GM23248 (cell line): ENCODE measurements at regions not wholly inside any gene's neighbourhood (a gene's known extent, or its start where the extent isn't known, plus 50 kb on each side); places are given as distances from the start of the nearest gene placed in this dataset.

Experiments
- DNase-seq: peaks from one replicate; pipeline ENCODE4 v3.0.0-alpha.2; 2015
- H2AFZ ChIP-seq: fragments of 200-600 bp; sonication (generic); 2 replicates; pipeline ENCODE4 v1.6.1; 2016; ENCODE audit warnings: antibody characterized with exemption
- H3F3A ChIP-seq: fragments of 200-600 bp; sonication (generic); 2 replicates; pipeline ENCODE4 v1.6.1; 2016; ENCODE audit warnings: mild to moderate bottlenecking, antibody characterized with exemption, mixed run types; ENCODE audit not compliant: insufficient read depth
- H3K27ac ChIP-seq: fragments of 200-600 bp; sonication (generic); 2 replicates; pipeline ENCODE4 v1.5.1; 2016; ENCODE audit warnings: mild to moderate bottlenecking
- H3K27me3 ChIP-seq: fragments of 200-600 bp; sonication (generic); replicated peaks from 2 replicates; pipeline ENCODE4 v1.6.1; 2016; ENCODE audit warnings: mild to moderate bottlenecking; ENCODE audit not compliant: insufficient read depth
- H3K36me3 ChIP-seq: fragments of 200-600 bp; sonication (generic); 2 replicates; pipeline ENCODE4 v1.6.1; 2016; ENCODE audit warnings: low read depth, mild to moderate bottlenecking
- H3K4me1 ChIP-seq: fragments of 200-600 bp; sonication (generic); 2 replicates; pipeline ENCODE4 v1.6.1; 2016; ENCODE audit warnings: mild to moderate bottlenecking; ENCODE audit not compliant: insufficient read depth
- H3K4me2 ChIP-seq: fragments of 200-600 bp; sonication (generic); one replicate; pipeline ENCODE4 v1.6.1; 2016; ENCODE audit warnings: mild to moderate bottlenecking; ENCODE audit not compliant: unreplicated experiment
- H3K4me3 ChIP-seq: fragments of 200-600 bp; sonication (generic); 2 replicates; pipeline ENCODE4 v1.5.1; 2016; ENCODE audit warnings: mild to moderate bottlenecking
- H3K79me2 ChIP-seq: fragments of 200-600 bp; sonication (generic); 2 replicates; pipeline ENCODE4 v1.6.1; 2016; ENCODE audit warnings: mild to moderate bottlenecking; ENCODE audit not compliant: insufficient read depth
- H3K9ac ChIP-seq: fragments of 200-600 bp; sonication (generic); 2 replicates; pipeline ENCODE4 v1.6.1; 2016; ENCODE audit warnings: mild to moderate bottlenecking
- H3K9me2 ChIP-seq: fragments of 200-600 bp; sonication (generic); 2 replicates; pipeline ENCODE4 v1.6.1; 2016; ENCODE audit warnings: mixed run types, mild to moderate bottlenecking, moderate library complexity; ENCODE audit not compliant: insufficient read depth
- H3K9me3 ChIP-seq: fragments of 200-600 bp; sonication (generic); one replicate; pipeline ENCODE4 v1.6.1; 2017; ENCODE audit warnings: low read depth
- H4K20me1 ChIP-seq: fragments of 200-600 bp; sonication (generic); 2 replicates; pipeline ENCODE4 v1.6.0; 2016; ENCODE audit not compliant: insufficient read depth
- EZH2 ChIP-seq: fragments of 200-600 bp; sonication (generic); IDR thresholded peaks from 2 replicates; pipeline ENCODE4 v1.6.1; 2018; ENCODE audit warnings: antibody characterized with exemption, mild to moderate bottlenecking; ENCODE audit not compliant: insufficient read depth, poor library complexity, severe bottlenecking
- EZH2phosphoT487 ChIP-seq: fragments of 200-600 bp; sonication (generic); IDR thresholded peaks from 2 replicates; pipeline ENCODE4 v1.6.1; 2018; ENCODE audit warnings: antibody characterized with exemption, moderate library complexity, mild to moderate bottlenecking, low read depth; ENCODE audit not compliant: insufficient read depth
- WGBS, 2 experiments: methylation state at CpG; one replicate each; pipeline ENCODE4 v1.1.6; 2015 to 2017; ENCODE audit warnings: low lambda C conversion rate in 2 of 2, low coverage in 1 of 2; ENCODE audit errors: missing lambda C conversion rate in 2 of 2; 5-methylcytosine and 5-hydroxymethylcytosine counted together
- in situ Hi-C: fragments of 300-500 bp; cut with MboI; formaldehyde crosslinking; loops from 2 replicates; pipeline ENCODE4 v1.15.0; 2020

DNA sequence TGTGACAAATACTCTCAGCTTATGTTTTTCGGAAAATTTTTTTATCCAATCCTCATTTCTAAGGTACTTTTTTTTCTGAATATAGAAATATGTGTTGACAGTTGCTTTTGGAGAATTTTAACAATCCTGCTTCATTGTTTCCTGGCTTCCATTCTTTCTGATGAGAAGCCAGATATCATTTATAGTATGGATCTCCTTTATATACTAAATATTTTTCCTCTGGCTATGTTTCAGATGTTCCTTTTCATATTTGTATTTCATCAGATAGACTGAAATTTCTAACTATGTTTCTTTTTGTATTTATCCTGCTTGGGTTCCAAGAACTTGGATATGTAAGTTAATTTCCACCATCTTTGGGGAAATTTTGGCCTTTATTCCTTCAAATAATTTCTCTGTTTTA, 138.9 kb upstream of the CDH11 start:
- in situ Hi-C loops, result no loop called here
- no peaks in the 10 kb centered on the region for H4K20me1 ChIP-seq
- WGBS, 2 experiments, result 71 to 96% methylated on average over 1 of the region's 1 CpG

DNA sequence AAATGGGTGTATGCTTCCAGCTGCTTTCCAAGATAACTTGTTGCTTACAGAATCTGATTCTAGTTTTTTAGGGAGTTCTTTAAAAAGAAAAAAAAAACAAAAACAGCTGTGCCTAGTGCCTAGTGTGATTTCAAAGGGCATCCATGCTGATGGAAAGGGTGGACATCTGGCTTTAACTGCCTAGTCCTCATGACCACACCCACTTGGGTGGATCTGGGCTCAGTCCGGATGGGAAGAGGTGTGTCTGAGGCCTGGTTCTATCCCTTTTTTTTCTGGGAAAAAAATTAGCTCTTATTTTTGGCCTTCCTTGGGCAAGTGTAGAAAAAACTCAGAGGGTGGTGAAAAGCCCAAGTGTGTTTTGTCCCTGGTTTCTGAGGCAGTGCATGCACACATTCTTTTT, 132.3 kb upstream of the CDH11 start:
- Histone ChIP-seq H3K9me3 (no peaks in the 10 kb centered on the region), H3K9me2 (no peaks in the 10 kb centered on the region), H3K79me2 (no peaks in the 10 kb centered on the region), H3K4me2 (no peak overlapping the region), H3K27me3 (no peaks in the 10 kb centered on the region), H3F3A (no peaks in the 10 kb centered on the region), H2AFZ (no peak overlapping the region), H3K4me1 (peaks cover 11% of the 10 kb centered on the region; the same call in 1 of the 2 replicates), H3K4me3 (no peak overlapping the region), H3K27ac (no peak overlapping the region), H4K20me1 (no peaks in the 10 kb centered on the region), H3K9ac (no peak overlapping the region), H3K36me3 (no peaks in the 10 kb centered on the region)
- no peak for TF ChIP-seq EZH2
- TF ChIP-seq EZH2phosphoT487, result no peak
- in situ Hi-C loops, result no loop called here
- WGBS, 2 experiments, result 35 to 52% methylated on average over 1 of the region's 1 CpG
- no peak for DNase-seq

More for the DNA sequence above, 138.9 kb upstream of the CDH11 start:
- H3K9ac ChIP-seq, result no peak overlapping the region
- no peak overlapping the region for H3K4me2 ChIP-seq
- no peaks in the 10 kb centered on the region for H3K36me3 ChIP-seq
- no peak overlapping the region for H3K4me3 ChIP-seq
- H3K9me2 ChIP-seq, result no peaks in the 10 kb centered on the region
- H3K27me3 ChIP-seq, result no peaks in the 10 kb centered on the region
- no peak for TF ChIP-seq EZH2
- TF ChIP-seq EZH2phosphoT487, result no peak
- H3F3A ChIP-seq, result no peaks in the 10 kb centered on the region
- no peaks in the 10 kb centered on the region for H3K4me1 ChIP-seq
- H3K9me3 ChIP-seq, result no peaks in the 10 kb centered on the region
- no peaks in the 10 kb centered on the region for H3K79me2 ChIP-seq
- no peak overlapping the region for H2AFZ ChIP-seq
- no peak for DNase-seq
- H3K27ac ChIP-seq, result no peak overlapping the region

DNA sequence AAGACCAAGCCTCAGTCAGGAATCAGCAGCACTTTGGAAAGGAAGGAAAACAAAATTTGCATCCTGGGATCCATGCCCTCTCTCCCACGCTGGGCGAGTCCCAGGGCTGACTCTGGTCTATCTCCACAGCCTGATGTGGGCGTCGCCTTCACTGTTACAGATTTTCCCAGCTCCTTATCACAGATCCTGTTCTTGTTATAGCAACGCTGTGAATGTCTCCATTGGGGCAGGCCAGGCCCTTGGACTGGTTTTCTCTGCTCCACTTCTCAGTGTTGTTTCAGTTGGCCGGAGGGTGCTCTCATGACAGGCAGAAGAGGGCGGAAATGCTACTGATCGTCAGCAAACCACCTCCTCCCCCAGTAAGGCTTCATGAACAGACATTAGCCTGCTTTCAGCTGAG, 127.9 kb upstream of the CDH11 start:
- Histone ChIP-seq H2AFZ (peak overlapping the region; percentile 91), H3K36me3 (no peaks in the 10 kb centered on the region), H3K9me3 (no peaks in the 10 kb centered on the region), H3F3A (no peaks in the 10 kb centered on the region), H3K9ac (peak overlapping the region; percentile 35), H3K9me2 (no peaks in the 10 kb centered on the region), H3K27me3 (no peaks in the 10 kb centered on the region), H3K27ac (peak overlapping the region; percentile 41), H3K4me1 (peaks cover 11% of the 10 kb centered on the region; the same call in 1 of the 2 replicates), H3K79me2 (no peaks in the 10 kb centered on the region), H3K4me3 (peak overlapping the region; percentile 31; the same call in 1 of the 2 replicates), H4K20me1 (no peaks in the 10 kb centered on the region), H3K4me2 (peak overlapping the region; percentile 24)
- TF ChIP-seq EZH2phosphoT487, result no peak
- no peak for TF ChIP-seq EZH2
- in situ Hi-C loops, result no loop called here
- peak; percentile 62 for DNase-seq
- 22 to 26% methylated on average over 8 of the region's 8 CpGs for WGBS, 2 experiments

DNA sequence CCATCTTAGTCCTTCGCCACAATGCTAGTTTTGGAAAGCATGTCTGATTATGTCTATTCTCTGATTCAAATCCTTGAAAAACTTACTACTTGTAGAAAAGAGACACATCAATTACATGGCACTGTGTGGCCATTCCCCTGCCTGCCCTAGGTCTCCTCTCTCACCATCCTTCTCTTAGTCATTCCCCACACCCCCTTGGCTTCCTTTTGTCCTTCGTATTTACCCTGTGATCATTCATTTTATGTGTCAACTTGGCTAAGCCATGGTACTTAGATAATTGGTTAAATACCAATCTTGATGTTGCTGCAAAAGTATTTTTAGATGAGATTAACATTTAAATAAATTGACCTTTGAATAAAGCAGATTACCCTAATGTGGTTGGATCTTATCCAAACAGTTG, 122.9 kb upstream of the CDH11 start:
- WGBS, 2 experiments, result 42 to 44% methylated on average over 2 of the region's 2 CpGs

More for the DNA sequence above, 122.9 kb upstream of the CDH11 start:
- Histone ChIP-seq H3K4me2 (no peak overlapping the region), H3K27me3 (no peaks in the 10 kb centered on the region), H3K27ac (no peak overlapping the region), H3K79me2 (no peaks in the 10 kb centered on the region), H4K20me1 (no peaks in the 10 kb centered on the region), H3K9me2 (no peaks in the 10 kb centered on the region), H3K9me3 (no peaks in the 10 kb centered on the region), H2AFZ (no peak overlapping the region), H3F3A (no peaks in the 10 kb centered on the region), H3K4me1 (peaks cover 4% of the 10 kb centered on the region; the same call in 1 of the 2 replicates), H3K9ac (no peak overlapping the region), H3K36me3 (no peaks in the 10 kb centered on the region), H3K4me3 (no peak overlapping the region)
- in situ Hi-C loops, result no loop called here
- DNase-seq, result no peak
- TF ChIP-seq EZH2phosphoT487 (no peak), EZH2 (no peak)
